AG09309 (cell line): ENCODE measurements at regions not wholly inside any gene's neighbourhood (a gene's known extent, or its start where the extent isn't known, plus 50 kb on each side); places are given as distances from the start of the nearest gene placed in this dataset.

Experiments
- DNase-seq: peaks from one replicate; pipeline ENCODE4 v3.0.0-alpha.2; 2010; ENCODE audit warnings: low read depth
- H3K4me3 ChIP-seq: 2 replicates; pipeline ENCODE4 v1.5.1; 2011; ENCODE audit warnings: mild to moderate bottlenecking, low read depth, low read length, moderate library complexity; ENCODE audit not compliant: control insufficient read depth
- CTCF ChIP-seq: IDR thresholded peaks from 2 replicates; pipeline ENCODE4 v1.5.1; 2011; ENCODE audit warnings: mild to moderate bottlenecking, low read depth, low read length, inconsistent platforms; ENCODE audit not compliant: insufficient read depth, control insufficient read depth; ENCODE audit errors: missing control alignments

GRCh38 chr4:85402371-85402770 is 72.6 kb upstream of the ARHGAP24 start:
- DNase-seq, result peak; percentile 57
- H3K4me3 ChIP-seq, result no peak overlapping the region
- no peak for TF ChIP-seq CTCF

GRCh38 chr4:85406185-85406584 is 68.8 kb upstream of the ARHGAP24 start:
- no peak overlapping the region for H3K4me3 ChIP-seq
- no peak for DNase-seq
- TF ChIP-seq CTCF, result no peak

DNA sequence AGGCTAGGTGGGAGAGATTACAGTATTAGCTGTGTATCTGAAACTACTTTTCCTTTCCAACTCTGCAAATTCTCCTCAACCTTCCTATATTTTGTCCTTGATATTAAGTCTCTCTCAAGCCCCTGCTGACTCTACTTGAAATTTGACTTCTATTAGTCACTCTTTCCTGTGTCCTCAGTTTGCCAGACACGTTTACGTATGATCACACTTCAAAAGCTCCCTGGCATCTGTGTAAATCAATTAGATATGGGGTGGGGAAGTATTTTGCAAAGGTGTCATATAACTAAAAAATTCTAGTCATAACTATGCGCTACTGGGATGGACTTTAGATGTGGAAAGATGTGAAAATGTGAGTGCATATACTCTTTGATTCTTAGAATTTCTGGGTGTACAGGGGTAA is 67.4 kb upstream of the ARHGAP24 start:
- no peak for TF ChIP-seq CTCF
- DNase-seq, result no peak
- no peak overlapping the region for H3K4me3 ChIP-seq

DNA sequence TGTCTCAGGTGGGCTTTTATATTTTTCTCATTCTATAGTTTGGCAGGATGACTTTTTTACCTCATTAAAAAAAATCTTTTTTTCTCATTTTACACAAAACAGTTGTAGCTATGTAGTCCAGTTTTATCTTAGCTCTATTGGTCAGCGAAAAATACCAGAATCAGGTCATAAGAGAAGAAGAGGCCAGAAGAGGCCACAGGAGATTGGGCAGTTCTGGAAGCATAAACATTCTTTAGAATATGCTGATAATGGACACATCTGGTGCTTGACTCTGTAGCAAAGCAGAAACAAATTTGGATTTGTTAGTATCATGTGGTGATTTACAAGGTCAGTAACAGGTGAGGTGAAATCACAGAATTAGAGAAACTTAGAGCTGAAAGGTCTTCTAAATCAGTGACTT is 66.6 kb upstream of the ARHGAP24 start:
- DNase-seq, result no peak
- no peak overlapping the region for H3K4me3 ChIP-seq

GRCh38 chr4:85409251-85409650 is 65.7 kb upstream of the ARHGAP24 start:
- DNase-seq, result no peak
- TF ChIP-seq CTCF, result no peak
- no peak overlapping the region for H3K4me3 ChIP-seq

More for the DNA sequence above, 66.6 kb upstream of the ARHGAP24 start:
- no peak for TF ChIP-seq CTCF

GRCh38 chr4:85411386-85411785 is 63.6 kb upstream of the ARHGAP24 start:
- no peak overlapping the region for H3K4me3 ChIP-seq
- no peak for TF ChIP-seq CTCF
- no peak for DNase-seq

- no peak overlapping the region for H3K4me3 ChIP-seq
- no peak for TF ChIP-seq CTCF
- DNase-seq, result no peak
These were observed 60.0 kb upstream of the ARHGAP24 start for GRCh38 chr4:85414972-85415371.
